NCI-H2107 treated with DMSO at 0.1 percent for 48 hours (cell line): ENCODE measurements at regions not wholly inside any gene's neighbourhood (a gene's known extent, or its start where the extent isn't known, plus 50 kb on each side); places are given as distances from the start of the nearest gene placed in this dataset.
"Not testable (repeated sequence)": the region's sequence is repeated elsewhere in the genome, so short reads cannot be mapped to it uniquely, and the experiment has no call there.

Experiments used
- DNase-seq: peaks from one replicate; lab custom pipeline; 2025; ENCODE audit not compliant: unreplicated experiment; lab: John Stamatoyannopoulos, UW

DNA sequence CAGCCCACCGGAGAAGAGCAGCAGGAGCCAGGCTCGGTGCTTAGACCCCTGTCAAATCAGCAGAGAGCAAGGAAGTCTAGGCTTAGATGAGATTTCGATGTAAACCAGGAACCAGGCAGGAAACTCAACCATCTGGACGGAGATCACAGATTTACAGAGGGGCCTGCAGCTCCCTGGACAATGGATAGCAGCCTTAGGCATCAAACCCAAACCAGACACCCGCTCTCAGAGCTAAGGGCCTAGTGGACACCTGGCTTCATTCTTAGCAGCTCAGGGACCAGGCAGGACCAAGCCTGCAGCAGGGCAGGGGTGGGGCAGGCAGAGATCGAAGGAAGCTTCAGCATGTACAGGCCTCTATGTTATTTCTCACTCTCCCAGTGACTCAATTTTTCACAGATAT, 127.8 kb upstream of the FMN2 start:
- no peak for DNase-seq

DNA sequence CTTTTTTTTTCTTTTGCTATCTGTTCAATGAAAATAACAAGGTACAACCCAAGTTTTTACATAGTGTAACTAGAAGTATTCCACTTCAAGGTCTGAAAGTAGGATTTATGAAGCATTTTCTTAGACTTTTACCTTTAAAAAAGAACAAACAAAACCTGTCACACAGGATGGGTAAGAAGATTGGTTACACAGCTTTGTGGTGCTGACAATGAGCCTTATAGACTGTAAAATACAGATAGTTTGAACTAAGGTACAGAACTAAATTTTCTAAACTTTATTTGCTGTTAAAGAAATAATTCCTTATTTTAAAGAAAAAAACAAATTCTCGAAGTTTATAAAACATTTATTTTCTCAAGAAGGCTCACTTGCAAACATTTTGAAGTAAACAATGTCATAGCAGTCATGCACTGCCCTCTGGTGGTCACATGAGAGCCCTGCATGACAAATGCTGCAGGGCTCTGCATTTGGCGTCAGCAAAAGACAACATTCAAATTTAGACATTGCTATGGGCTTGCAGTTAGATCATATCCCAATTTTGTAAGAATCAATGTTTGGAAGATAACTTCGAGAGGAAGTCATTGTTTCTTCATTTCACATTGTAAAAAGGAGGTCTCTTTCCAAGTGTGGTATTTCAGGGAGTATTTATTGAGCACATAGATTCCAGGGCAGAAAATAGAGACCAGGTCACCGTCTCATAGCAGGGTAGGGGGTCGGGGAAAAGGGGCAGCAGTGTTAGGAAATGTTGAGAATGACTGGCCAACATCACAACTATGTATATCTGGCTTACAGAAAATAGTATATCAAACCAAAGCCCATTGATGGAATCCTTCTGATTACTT, 115.3 kb upstream of the FMN2 start:
- peak; percentile 9 for DNase-seq

DNA sequence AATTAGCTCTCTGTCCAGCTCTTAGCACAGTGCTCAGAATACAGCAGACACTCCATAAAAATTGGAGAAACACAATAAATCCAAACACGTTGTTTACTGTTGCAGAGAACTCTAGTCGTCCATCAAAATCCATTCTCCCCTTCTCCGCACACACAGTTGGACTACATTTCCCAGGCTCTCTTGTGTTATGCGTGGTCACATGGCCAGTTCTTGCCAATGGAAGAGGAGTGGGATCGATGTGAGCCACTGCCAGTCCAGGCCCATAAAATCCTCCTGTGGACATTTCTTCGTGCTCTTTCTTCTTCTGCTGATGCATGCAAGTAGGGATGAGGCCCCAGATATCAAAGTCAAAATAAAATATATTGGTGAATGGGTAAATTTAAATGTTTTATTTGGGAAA, 114.3 kb upstream of the FMN2 start:
- DNase-seq = no peak

DNA sequence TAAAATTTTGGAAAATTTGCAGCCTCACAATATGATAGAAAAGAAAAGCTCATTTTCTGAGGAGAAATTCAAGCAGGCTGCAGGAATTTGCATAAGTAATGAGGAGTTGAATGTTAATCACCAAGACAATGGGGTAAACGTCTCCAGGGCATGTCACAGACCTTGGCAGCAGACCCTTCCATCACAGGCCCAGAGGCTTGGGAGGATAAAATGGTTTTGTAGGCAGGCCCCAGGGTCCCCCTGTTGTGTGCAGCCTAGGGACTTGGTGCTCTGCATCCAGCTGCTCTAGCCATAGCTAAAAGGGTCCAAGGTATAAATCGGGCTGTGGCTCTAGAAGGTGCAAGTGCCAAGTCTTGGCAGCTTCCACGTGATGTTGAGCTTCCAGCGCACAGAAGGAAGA, 112.2 kb upstream of the FMN2 start:
- DNase-seq = no peak

DNA sequence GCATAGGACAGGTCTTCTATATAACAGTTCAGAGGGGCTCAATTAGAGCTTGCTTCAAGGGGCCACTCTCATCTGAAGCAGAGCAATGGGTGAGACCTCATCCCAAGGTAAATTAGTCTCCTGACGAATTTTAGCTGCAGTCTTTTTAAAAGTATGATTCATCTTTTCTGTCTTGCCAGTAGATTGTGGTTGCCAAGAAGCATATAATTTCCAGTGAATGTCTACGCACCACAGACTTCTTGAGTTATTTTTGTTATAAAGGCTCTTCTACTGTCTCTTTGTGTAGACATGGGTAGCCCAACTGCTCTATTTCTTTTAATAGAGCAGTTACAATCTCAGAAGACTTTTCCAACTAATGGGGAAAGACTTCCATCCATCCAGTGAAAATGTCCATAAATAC, 108.9 kb upstream of the FMN2 start:
- DNase-seq = no peak

DNA sequence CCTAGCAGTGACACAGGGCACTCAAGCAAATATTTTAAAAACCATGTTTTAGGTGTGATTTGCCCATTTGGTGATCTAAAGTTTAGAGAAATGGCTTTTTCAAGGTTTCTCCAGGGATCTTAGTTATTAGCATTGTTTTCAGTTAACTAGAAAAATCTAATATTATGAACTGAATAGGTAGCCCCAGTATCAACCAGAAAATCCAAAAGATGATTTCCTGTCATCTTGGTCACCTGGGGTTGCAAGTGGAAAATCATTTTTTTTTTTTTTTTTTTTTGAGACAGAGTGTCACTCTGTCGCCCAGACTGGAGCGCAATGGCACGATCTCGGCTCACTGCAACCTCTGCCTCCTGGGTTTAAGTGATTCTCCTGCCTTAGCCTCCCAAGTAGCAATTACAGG, 106.6 kb upstream of the FMN2 start:
- DNase-seq = no peak

DNA sequence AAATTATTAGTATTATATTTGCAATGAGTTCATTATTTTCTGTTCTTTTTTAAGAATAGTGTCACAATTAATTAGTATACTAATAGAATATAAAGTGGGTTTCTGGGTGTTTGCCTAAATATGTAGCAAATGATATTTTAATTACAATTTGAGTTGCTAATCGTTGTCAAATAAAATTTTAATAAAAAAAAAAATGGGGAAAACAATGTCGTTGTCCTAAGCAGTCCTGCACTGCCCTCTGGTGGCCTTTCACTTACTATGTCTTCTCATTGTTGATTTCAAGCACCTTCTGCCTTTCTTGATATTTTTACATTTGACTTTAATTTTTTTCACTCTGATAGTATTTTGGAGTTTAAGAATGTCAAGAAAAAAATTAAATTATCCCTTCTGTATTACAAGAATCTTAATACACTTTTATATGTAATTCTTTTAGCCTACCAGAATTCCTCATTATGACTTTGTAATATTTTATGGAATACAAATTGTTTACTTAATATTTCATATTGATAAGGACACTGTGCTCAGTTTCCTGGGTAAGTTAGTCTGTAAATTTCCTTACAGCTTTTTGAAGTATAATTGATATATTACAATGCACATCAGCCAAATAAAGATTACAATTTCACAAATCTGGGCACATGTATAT, 104.5 kb upstream of the FMN2 start:
- DNase-seq = peak; percentile 5

DNA sequence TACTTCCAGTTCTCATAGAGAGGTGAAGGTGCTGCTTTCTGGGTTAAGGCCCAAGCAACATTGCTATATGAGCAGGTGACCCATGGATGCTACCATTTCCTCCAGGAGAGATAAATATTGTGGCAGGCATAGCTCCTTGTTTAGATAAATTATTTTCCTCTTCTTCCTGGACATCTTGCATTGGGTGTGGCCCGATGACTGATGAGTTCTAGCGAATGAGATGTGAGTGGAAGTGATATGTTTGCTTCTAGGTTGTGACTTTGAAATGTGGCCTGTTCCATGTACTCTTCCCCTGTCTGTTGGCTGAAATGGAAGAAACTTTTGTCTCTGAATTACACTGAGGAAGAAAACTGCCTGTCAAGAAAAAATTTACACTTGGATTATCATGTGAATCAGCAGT, 101.7 kb upstream of the FMN2 start:
- no peak for DNase-seq

DNA sequence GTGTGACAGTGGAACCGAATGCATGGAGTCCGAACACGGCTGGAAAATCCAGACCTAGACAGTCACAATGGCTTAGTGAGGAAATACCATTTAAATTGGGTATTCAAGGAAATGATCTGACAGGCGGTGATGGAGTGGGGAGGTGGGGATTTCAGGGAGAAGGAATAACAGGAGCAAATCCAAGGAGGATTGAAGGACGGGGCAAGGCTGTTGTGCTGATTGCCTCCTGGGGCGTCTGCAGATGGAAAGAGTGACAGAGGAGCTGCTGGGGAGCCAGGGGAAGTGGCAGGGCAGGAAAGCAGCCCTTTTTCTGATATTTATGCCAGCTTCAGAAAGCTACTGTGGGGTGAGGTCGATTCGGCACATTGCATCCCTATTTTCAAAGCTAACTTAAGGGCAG, 99.1 kb upstream of the FMN2 start:
- not testable (repeated sequence) for DNase-seq

DNA sequence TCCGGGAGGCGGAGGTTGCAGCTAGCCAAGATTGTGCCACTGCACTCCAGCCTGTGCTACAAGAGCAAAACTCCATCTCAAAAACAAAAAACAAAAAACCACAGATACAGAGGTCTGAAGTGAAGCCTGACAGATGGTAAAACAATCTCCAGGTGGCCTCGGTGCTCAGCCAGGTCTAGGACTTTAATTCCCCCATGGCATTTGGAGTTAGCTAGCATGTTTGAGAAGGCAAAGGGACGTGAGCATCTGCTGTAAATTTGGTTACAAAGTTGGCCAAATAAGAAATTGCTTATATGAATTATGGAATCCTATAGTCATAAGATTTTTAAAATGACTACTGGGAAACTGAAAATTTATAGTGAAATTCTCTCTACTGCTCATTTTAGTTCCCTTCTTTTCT, 98.3 kb upstream of the FMN2 start:
- no peak for DNase-seq

DNA sequence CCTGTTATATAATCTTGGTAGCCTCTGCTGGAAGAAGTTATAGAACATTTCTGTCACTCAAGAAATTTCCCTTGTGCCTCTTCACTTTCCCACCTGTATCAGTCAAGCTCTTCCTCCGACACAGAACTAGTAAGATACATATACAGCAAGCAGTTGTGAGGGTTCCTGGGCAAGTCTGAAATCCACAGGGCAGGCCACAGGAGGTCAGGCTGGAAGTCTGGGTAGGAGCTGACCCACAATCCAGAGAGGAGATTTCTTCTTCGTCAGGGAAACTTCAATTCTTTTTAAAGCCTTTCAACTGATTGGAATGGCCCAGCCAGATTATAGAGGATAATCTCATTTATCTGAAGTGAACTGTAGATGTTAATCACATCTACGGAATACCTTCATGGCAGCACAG, 96.4 kb upstream of the FMN2 start:
- no peak for DNase-seq

DNA sequence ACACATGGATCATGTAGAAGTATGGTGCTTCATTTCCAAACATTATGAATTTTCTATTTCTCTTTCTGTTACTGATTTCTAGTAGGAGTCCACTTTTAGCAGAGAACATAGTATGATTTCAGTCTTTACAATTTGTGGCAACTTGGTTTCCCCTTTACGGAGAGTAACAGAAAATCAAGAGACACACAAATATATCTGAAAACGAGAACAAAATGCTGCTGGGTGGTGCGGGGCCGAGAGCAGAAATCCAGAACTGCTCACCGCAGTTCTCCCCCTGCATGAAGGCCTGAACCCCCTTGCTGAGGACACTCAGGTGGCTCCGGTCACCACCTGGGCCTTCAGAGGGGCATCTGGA, 94.5 kb upstream of the FMN2 start:
- DNase-seq = no peak

DNA sequence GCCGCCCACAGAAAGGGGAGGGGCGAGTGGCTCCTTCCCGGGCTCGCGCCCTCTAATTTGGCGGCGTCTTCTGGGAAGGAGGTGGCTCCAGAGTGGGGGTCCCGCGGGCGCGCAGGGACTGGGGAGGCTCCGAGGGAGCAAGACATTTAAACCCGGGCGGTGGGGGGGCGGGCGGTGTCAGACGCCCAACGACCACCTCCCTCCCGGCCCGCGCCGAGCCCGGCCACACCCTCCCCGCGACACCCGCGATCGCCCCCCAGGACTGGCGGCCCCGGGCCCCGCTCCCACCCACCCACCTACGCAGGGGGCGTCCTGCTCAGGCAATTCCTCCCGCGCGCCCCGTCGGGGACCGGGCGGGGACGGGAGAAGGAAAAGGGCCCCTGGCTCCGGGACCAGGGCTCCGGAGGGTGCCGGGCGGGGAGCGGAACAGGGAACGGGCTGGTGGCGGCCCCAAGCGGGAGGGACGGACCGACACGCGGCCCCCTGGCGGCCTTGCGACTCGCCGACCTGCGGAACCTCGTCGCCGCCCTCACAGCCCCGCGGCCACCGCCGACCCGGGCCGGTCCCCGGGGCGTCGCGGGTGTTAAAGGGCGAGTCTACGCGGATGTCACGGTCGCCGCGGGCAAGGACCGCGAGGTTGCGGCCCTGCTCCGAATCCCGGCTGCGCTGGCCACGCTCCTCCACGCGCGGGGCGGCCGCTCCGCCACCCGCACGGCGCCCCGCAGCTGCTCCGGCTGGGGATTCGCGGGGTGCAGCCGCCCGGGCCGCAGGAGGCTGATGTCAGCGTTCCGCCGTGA, 94.0 kb upstream of the FMN2 start:
- DNase-seq = no peak

DNA sequence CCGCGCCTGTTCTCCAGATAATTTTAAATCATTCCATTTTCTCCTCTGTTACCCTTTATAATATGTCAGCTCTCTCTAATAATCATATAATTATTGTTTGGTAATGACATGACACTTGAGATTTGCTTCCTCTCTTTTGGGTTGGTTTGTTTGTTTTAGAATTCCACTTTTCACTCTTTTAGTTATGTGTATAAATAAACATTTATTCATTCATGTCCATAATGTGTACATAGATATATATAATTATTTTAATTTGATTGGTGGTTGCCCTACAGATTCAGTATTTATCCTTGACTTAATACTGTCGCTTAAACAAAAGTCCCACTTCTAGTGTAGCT, 93.4 kb upstream of the FMN2 start:
- DNase-seq = no peak

DNA sequence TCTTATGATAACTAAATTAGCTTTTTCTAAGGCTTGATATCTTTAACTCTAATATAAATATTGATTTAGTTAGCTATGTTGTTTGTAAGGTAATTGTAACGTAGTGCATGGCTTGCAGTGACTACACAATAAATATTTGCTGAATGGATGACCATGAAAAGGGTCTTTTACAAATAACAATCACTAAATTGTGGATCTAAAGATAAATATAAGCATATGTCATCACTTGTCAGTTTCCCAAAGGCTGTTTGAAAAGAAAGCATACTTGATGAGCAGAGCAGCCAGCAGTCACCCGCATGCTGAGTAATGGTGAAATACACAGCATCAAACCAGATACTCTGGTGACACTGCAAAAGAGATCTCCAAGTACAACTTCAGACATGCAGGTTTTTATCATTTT, 92.5 kb upstream of the FMN2 start:
- no peak for DNase-seq

DNA sequence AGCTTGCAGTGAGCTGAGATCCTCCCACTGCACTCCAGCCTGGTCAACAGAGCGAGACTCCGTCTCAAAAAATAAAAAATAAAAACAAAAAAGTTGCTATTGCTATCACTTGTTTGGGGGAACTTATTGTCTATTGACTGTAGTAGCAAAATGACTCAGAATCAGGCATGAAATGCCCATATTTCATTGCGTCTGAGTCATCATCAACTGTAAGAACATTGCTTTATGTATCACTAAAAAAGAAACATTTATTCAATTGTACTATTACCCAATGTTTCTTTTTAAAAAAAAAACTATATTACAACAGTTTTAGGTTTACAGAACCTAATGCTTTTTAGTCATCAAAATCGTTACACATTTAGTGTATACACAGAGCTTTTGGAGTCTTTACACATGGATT, 91.0 kb upstream of the FMN2 start:
- no peak for DNase-seq

DNA sequence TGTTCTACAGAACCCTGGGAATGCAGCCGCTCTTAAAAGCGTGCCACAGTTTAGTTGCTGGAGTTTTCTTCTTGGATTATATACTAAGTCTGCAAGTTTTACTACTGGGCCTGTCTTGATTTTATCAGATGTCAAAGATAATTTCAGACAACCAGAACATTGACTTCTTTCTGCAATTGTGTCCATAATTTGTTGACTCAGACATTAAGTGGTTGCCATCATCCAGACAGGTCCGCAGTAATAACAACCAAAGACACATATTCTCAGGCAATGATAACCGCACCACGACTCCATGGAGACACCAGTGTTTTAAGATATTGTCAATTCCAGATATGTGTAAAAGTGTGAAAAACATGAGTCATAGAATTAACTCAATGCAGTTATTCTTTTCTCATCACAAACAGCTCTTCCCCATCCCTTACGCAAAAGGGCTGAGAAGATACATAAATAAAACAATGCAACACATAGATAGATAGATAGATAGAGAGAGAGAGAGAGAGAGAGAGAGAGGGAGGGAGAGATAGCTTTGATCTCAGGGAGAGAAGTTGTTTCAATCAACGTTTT, 90.4 kb upstream of the FMN2 start:
- no peak for DNase-seq

DNA sequence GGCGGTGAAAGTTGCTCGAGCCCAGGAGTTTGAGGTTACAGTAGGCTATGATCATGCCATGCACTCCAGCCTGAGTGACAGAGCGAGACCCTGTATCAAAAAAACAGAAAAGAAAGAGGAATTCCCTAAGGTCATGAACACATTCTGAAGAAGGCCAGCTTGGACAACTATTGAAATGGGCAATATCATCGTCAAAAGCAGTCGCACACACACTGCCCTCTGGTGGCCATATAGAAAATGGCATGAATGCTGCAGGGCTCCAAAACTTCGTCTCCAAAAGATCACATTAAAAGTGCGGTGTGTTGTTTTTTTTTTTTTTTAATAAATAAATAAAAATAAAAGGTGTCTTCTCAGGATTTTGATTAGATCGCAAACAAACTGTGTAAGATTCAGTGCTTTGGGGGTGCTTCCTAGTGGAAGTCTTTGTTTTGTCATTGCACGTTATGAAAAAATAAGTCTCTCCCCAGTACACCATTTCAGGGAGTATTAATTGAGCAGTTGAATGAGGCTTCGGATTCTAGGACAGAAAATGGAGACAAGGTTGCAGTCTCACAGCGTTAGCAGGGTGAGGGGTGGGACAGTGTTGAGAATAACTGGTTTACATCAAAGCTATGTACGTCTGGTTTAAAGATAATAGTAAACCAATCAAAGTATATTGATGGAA, 87.5 kb upstream of the FMN2 start:
- DNase-seq = no peak

DNA sequence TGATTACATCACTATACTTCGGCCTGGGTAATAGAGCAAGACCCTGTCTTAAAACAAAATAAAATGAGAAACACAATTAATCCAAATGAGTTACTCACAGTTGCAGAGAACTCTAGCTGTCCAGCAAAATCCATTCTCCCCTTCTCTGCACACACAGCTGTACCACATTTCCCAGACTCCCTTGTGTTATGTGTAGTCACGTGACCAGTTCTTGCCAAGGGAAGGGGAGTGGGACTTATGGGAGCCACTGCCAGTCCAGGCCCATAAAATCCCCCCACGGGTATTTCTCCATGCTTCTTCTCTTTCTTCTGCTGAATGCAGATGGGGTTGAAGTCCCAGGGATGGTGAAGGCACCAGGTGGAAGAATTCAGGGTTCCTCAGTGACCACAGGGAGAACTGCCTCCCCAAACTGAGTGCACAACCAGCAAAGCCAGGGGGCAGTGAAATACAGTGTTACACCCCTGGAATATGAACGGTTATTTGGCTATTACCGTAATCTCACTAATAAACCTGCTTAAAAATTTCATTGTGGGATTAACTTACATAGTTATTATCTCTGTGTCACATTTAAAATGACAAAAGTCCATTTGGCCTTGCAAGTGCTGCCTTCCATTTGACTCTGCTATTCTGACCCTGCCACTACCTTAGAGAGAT, 85.6 kb upstream of the FMN2 start:
- DNase-seq = no peak

DNA sequence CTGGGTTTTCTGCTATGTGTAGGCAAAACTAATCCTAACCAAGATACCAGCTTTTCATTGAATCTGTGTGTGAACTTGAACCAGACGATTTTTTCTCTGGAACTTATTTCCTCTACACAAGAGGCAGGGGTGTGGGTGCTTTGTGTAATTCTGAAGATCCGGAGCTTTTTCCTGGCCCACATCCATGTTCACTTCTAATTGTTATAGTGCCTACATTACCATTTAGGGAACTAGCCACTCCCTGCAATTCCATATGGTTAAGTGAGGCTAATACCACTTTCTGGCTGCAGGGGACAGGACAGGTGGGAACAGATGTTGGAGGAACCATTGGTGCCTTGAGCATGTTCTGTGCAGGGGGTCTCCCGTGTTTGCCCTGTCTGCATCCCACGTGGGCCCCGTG, 83.4 kb upstream of the FMN2 start:
- DNase-seq = no peak

DNA sequence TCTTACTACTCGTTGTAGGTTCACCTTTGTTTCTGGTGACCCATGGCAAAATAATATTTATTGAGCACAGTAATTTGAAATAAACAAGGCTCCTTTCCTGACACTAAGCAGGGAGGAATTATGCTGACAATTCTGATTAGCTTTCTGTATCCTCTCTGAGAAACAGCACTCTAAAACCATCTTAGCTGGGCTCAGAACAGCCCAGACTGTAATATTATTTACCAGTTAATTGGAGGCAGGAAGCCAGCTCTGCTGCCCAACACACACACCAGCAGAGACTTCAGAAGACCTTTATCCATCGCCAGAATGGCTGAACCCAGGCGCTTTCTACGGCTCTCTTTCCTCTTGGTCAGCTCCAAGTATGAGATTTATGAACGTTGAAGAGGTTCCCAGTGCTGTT, 77.6 kb upstream of the FMN2 start:
- no peak for DNase-seq
